ENCODE measurements at regions not wholly inside any gene's neighbourhood (a gene's known extent, or its start where the extent isn't known, plus 50 kb on each side); places are given as distances from the start of the nearest gene placed in this dataset.

GRCh38 chr13:64369121-64369520 lies 2861.0 kb downstream of the PCDH9 start:
- no peak for ATAC-seq
- Histone ChIP-seq H3K4me2 (no peak overlapping the region), H2AFZ (no peak overlapping the region), H3K27me3 (ENCODE audit: insufficient read depth) (no peaks in the 10 kb centered on the region), H3K79me2 (replicated peaks; ENCODE audit: insufficient read depth) (no peaks in the 10 kb centered on the region), H3K9me2 (ENCODE audit: insufficient read depth) (peaks cover 18% of the 10 kb centered on the region; the same call in 1 of the 2 replicates), H3K36me3 (ENCODE audit: insufficient read depth) (no peaks in the 10 kb centered on the region), H3K4me3 (no peak overlapping the region), H3F3A (replicated peaks; ENCODE audit: low read depth) (no peaks in the 10 kb centered on the region), H4K20me1 (replicated peaks; ENCODE audit: insufficient read depth) (no peaks in the 10 kb centered on the region), H3K27ac (ENCODE audit: low read depth) (no peak overlapping the region), H3K4me1 (ENCODE audit: insufficient read depth) (no peaks in the 10 kb centered on the region)
- TF ChIP-seq REST (IDR thresholded peaks at IDR 0.05; ENCODE audit: unreplicated experiment) (no peak), ETS1 (IDR thresholded peaks at IDR 0.05) (no peak), CREB1 (CRISPR knock-in tag; IDR thresholded peaks at IDR 0.05; ENCODE audit: low read depth) (no peak), STAT1 (IDR thresholded peaks at IDR 0.05; ENCODE audit: unreplicated experiment) (no peak), ZNF462 (CRISPR knock-in tag; IDR thresholded peaks at IDR 0.05) (no peak), ZNF331 (CRISPR knock-in tag; IDR thresholded peaks at IDR 0.05; ENCODE audit: low read depth) (no peak), POLR2AphosphoS5 (IDR thresholded peaks at IDR 0.05; ENCODE audit: low read depth) (no peak), JUNB (IDR thresholded peaks at IDR 0.05; ENCODE audit: unreplicated experiment) (no peak), CTCF (conservative IDR thresholded peaks at IDR 0.05; ENCODE audit: low read depth in 2 of 2) (no peak), EZH2phosphoT487 (IDR thresholded peaks at IDR 0.05; ENCODE audit: unreplicated experiment) (no peak), EZH2 (IDR thresholded peaks at IDR 0.05; ENCODE audit: low read depth, unreplicated experiment) (no peak), ZNF114 (CRISPR knock-in tag; IDR thresholded peaks at IDR 0.05) (no peak), NANOG (IDR thresholded peaks at IDR 0.05; ENCODE audit: borderline replicate concordance) (no peak)
- H3K4me1 Mint-ChIP-seq = no peaks in the 10 kb centered on the region
- peaks cover 24% of the 10 kb centered on the region for H3K9me3 Mint-ChIP-seq
- no peak overlapping the region for H3K27ac Mint-ChIP-seq
- no peak for DNase-seq (ENCODE audit: low spot score)
- H3K27me3 Mint-ChIP-seq (ENCODE audit: insufficient read depth, low read depth, poor library complexity) = peaks cover 4% of the 10 kb centered on the region
- H3K4me3 Mint-ChIP-seq = no peak overlapping the region
- H3K36me3 Mint-ChIP-seq (ENCODE audit: low read depth) = peaks cover 15% of the 10 kb centered on the region

Data from GM23338 (cell line).